ENCODE measurements at regions not wholly inside any gene's neighbourhood (a gene's known extent, or its start where the extent isn't known, plus 50 kb on each side); places are given as distances from the start of the nearest gene placed in this dataset.

- H3K27me3 Mint-ChIP-seq = no peaks in the 10 kb centered on the region
- no peak for DNase-seq (ENCODE audit: extremely low spot score, unreplicated experiment)
- peaks cover 5% of the 10 kb centered on the region for H3K9me3 Mint-ChIP-seq
- no peaks in the 10 kb centered on the region for H3K36me3 Mint-ChIP-seq
- TF ChIP-seq CTCF (conservative IDR thresholded peaks at IDR 0.05) = no peak
- no peak overlapping the region for H3K4me3 Mint-ChIP-seq
- no peak overlapping the region for H3K27ac Mint-ChIP-seq
- H3K4me1 Mint-ChIP-seq (ENCODE audit: unreplicated experiment) = peaks cover 27% of the 10 kb centered on the region
Measured at GRCh38 chr1:55640708-55641473, 425.7 kb upstream of the USP24 start.

- TF ChIP-seq CTCF (conservative IDR thresholded peaks at IDR 0.05) = no peak
- H3K4me3 Mint-ChIP-seq = no peak overlapping the region
- H3K4me1 Mint-ChIP-seq (ENCODE audit: unreplicated experiment) = peaks cover 25% of the 10 kb centered on the region
- no peak overlapping the region for H3K27ac Mint-ChIP-seq
- H3K27me3 Mint-ChIP-seq = no peaks in the 10 kb centered on the region
- no peak for DNase-seq (ENCODE audit: extremely low spot score, unreplicated experiment)
- peaks cover 9% of the 10 kb centered on the region for H3K9me3 Mint-ChIP-seq
- H3K36me3 Mint-ChIP-seq = no peaks in the 10 kb centered on the region
Measured at GRCh38 chr1:55639526-55639925, 424.4 kb upstream of the USP24 start.

- no peak for TF ChIP-seq CTCF (conservative IDR thresholded peaks at IDR 0.05)
- peaks cover 27% of the 10 kb centered on the region for H3K4me1 Mint-ChIP-seq (ENCODE audit: unreplicated experiment)
- DNase-seq (ENCODE audit: extremely low spot score, unreplicated experiment) = no peak
- no peak overlapping the region for H3K27ac Mint-ChIP-seq
- no peaks in the 10 kb centered on the region for H3K36me3 Mint-ChIP-seq
- H3K27me3 Mint-ChIP-seq = no peaks in the 10 kb centered on the region
- H3K4me3 Mint-ChIP-seq = no peak overlapping the region
- H3K9me3 Mint-ChIP-seq = peaks cover 9% of the 10 kb centered on the region
Measured at GRCh38 chr1:55639051-55639450, 423.9 kb upstream of the USP24 start.

- DNase-seq (ENCODE audit: extremely low spot score, unreplicated experiment) = no peak
- no peak overlapping the region for H3K4me3 Mint-ChIP-seq
- peaks cover 42% of the 10 kb centered on the region for H3K4me1 Mint-ChIP-seq (ENCODE audit: unreplicated experiment)
- TF ChIP-seq CTCF (conservative IDR thresholded peaks at IDR 0.05) = no peak
- no peaks in the 10 kb centered on the region for H3K36me3 Mint-ChIP-seq
- H3K27ac Mint-ChIP-seq = no peak overlapping the region
- no peaks in the 10 kb centered on the region for H3K27me3 Mint-ChIP-seq
- peaks cover 9% of the 10 kb centered on the region for H3K9me3 Mint-ChIP-seq
Measured at GRCh38 chr1:55636696-55637095, 421.5 kb upstream of the USP24 start.

- no peak for DNase-seq (ENCODE audit: extremely low spot score, unreplicated experiment)
- Mint-ChIP-seq H3K9me3 (peaks cover 9% of the 10 kb centered on the region), H3K4me3 (no peak overlapping the region), H3K27ac (no peak overlapping the region), H3K4me1 (ENCODE audit: unreplicated experiment) (peaks cover 34% of the 10 kb centered on the region), H3K36me3 (no peaks in the 10 kb centered on the region), H3K27me3 (no peaks in the 10 kb centered on the region)
- no peak for TF ChIP-seq CTCF (conservative IDR thresholded peaks at IDR 0.05)
Measured at GRCh38 chr1:55635856-55636255, 420.7 kb upstream of the USP24 start.
